ENCODE measurements at regions not wholly inside any gene's neighbourhood (a gene's known extent, or its start where the extent isn't known, plus 50 kb on each side); places are given as distances from the start of the nearest gene placed in this dataset.

DNA sequence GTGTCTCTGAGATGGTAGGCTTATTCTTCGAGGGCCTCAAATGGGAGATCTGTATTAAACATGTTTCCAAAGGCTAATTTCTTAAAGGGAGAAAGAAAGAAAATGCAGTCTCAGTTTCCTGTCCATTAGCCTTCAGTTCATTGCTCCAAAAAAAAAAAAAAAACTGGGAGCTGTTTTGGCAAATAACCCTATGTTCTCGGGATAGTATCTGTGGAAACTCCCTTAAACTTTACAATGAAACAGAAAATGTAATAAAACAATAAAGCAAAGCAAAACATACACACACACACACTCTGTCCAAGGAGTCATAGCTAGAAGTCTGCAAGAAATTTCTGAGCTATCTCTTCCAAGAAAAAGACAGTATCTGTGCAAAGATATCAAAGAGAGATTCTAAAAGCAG is 172.5 kb upstream of the CELF2 start:
- Histone ChIP-seq H3K36me3 (no peaks in the 10 kb centered on the region), H3K27ac (no peak overlapping the region), H3K4me3 (no peak overlapping the region), H3K9me3 (ENCODE audit: low read depth) (no peaks in the 10 kb centered on the region), H3K27me3 (no peaks in the 10 kb centered on the region), H3K4me1 (ENCODE audit: low read depth) (no peaks in the 10 kb centered on the region)
- TF ChIP-seq, protein P1, sequence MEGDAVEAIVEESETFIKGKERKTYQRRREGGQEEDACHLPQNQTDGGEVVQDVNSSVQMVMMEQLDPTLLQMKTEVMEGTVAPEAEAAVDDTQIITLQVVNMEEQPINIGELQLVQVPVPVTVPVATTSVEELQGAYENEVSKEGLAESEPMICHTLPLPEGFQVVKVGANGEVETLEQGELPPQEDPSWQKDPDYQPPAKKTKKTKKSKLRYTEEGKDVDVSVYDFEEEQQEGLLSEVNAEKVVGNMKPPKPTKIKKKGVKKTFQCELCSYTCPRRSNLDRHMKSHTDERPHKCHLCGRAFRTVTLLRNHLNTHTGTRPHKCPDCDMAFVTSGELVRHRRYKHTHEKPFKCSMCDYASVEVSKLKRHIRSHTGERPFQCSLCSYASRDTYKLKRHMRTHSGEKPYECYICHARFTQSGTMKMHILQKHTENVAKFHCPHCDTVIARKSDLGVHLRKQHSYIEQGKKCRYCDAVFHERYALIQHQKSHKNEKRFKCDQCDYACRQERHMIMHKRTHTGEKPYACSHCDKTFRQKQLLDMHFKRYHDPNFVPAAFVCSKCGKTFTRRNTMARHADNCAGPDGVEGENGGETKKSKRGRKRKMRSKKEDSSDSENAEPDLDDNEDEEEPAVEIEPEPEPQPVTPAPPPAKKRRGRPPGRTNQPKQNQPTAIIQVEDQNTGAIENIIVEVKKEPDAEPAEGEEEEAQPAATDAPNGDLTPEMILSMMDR (IDR thresholded peaks at IDR 0.05; ENCODE audit: low read depth, low read length) = no peak
- DNase-seq (ENCODE audit: low read depth in 1 of 2, low spot score in 1 of 2) = no peak

DNA sequence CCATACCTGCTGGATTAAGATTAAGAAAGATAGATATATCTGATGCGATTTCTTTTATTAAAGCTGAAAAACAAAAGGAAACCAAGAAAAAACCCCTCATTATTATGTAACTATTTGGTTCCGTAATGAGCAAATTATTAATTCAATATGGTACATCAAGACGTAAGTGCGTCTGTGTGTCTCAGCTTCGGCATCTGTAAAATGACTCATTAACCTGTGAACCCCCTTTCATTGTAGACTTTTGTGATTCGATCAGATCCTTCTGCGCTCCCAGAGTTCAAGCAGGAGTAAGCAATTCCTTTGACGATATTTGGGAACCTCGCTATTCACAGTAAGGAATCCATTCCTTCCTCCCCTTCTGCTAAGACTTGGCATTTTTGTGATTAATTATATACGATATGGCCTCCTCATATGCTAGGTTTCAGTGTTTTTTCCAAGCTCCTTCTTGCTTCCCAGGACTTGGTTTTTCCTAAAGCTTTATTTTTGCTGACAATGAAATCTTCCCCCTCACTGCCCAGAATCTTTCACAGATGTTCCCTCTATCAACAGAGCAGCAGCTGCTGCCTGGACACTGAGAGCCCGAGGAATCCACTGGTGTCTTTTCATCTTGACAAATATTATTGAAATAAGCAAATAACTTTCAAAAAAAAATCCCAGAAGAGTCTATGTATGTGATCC is 171.7 kb upstream of the CELF2 start:
- no peaks in the 10 kb centered on the region for H3K4me1 ChIP-seq (ENCODE audit: low read depth)
- no peaks in the 10 kb centered on the region for H3K27me3 ChIP-seq
- no peak overlapping the region for H3K27ac ChIP-seq
- no peak overlapping the region for H3K4me3 ChIP-seq
- TF ChIP-seq, protein P1 (IDR thresholded peaks at IDR 0.05; ENCODE audit: low read depth, low read length) = no peak
- DNase-seq (ENCODE audit: low read depth in 1 of 2, low spot score in 1 of 2) = no peak
- no peaks in the 10 kb centered on the region for H3K36me3 ChIP-seq
- no peaks in the 10 kb centered on the region for H3K9me3 ChIP-seq (ENCODE audit: low read depth)

DNA sequence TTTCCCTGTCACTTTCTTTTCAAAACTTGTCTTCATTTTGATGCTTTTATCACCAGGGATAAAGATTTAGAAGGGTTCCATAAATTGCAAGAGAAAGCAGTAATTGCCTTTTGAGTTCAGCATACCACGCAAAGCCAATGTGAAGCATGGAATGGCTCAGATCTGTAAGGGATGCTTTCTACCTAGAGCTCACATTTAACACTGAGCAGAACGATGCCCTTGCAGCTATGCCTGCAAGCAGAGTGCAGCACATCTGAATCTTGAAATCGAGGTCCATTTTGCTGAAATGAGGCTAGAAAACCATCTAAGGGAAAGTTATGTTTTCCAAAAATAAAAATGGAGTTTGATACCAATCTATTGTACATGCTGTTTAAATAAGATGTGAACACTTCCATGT is 171.2 kb upstream of the CELF2 start:
- H3K27me3 ChIP-seq = no peaks in the 10 kb centered on the region
- H3K9me3 ChIP-seq (ENCODE audit: low read depth) = no peaks in the 10 kb centered on the region
- no peak overlapping the region for H3K4me3 ChIP-seq
- TF ChIP-seq, protein P1 (IDR thresholded peaks at IDR 0.05; ENCODE audit: low read depth, low read length) = no peak
- H3K4me1 ChIP-seq (ENCODE audit: low read depth) = no peaks in the 10 kb centered on the region
- DNase-seq (ENCODE audit: low read depth in 1 of 2, low spot score in 1 of 2) = no peak
- H3K27ac ChIP-seq = no peak overlapping the region
- H3K36me3 ChIP-seq = no peaks in the 10 kb centered on the region

- H3K4me1 ChIP-seq (ENCODE audit: low read depth) = no peaks in the 10 kb centered on the region
- H3K36me3 ChIP-seq = no peaks in the 10 kb centered on the region
- TF ChIP-seq, protein P1 (IDR thresholded peaks at IDR 0.05; ENCODE audit: low read depth, low read length) = no peak
- no peaks in the 10 kb centered on the region for H3K27me3 ChIP-seq
- H3K27ac ChIP-seq = no peak overlapping the region
- no peak overlapping the region for H3K4me3 ChIP-seq
- no peak for DNase-seq (ENCODE audit: low read depth in 1 of 2, low spot score in 1 of 2)
- no peaks in the 10 kb centered on the region for H3K9me3 ChIP-seq (ENCODE audit: low read depth)
Measured at GRCh38 chr10:10847387-10847786, 170.3 kb upstream of the CELF2 start.

- Histone ChIP-seq H3K4me3 (no peak overlapping the region), H3K36me3 (no peaks in the 10 kb centered on the region), H3K27me3 (no peaks in the 10 kb centered on the region), H3K4me1 (ENCODE audit: low read depth) (no peaks in the 10 kb centered on the region), H3K27ac (no peak overlapping the region), H3K9me3 (ENCODE audit: low read depth) (no peaks in the 10 kb centered on the region)
- TF ChIP-seq, protein P1 (IDR thresholded peaks at IDR 0.05; ENCODE audit: low read depth, low read length) = no peak
- no peak for DNase-seq (ENCODE audit: low read depth in 1 of 2, low spot score in 1 of 2)
Measured at GRCh38 chr10:10848488-10849111, 169.1 kb upstream of the CELF2 start.
